ENCODE measurements at regions not wholly inside any gene's neighbourhood (a gene's known extent, or its start where the extent isn't known, plus 50 kb on each side); places are given as distances from the start of the nearest gene placed in this dataset.

DNA sequence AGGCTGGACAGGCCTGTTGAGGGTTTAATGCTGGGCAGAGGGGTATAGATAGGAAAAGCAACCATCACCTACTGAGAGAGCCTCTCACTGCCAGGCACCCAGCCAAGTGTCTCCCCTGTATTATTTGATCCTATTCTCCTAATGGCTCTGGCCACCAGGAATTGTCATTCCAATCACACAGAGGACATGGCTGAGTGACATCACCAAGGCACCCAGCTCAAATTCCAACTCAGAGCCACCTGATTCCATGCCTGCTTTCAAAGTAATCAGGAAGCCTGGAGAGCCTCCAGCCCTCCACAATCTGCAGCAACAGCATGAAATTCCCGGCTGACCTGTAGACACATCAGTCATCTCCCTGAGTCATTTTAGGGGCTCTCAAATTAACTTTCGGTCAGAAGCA lies 368.9 kb upstream of the C16orf82 start:
- DNase-seq (ENCODE audit: low spot score) (no peak), ATAC-seq (ENCODE audit: low FRiP score) (no peak)
- TF ChIP-seq CTCF (IDR thresholded peaks at IDR 0.05) = no peak

GRCh38 chr16:26700250-26700649 lies 366.5 kb upstream of the C16orf82 start:
- no peak for TF ChIP-seq CTCF (IDR thresholded peaks at IDR 0.05)
- no peak for ATAC-seq (ENCODE audit: low FRiP score)
- DNase-seq (ENCODE audit: low spot score) = no peak

- ATAC-seq (ENCODE audit: low FRiP score) = no peak
- TF ChIP-seq CTCF (IDR thresholded peaks at IDR 0.05) = no peak
- DNase-seq (ENCODE audit: low spot score) = no peak
Observed at GRCh38 chr16:26701243-26701886, 365.4 kb upstream of the C16orf82 start.

GRCh38 chr16:26705346-26705745 lies 361.4 kb upstream of the C16orf82 start:
- ATAC-seq (ENCODE audit: low FRiP score) = no peak
- no peak for DNase-seq (ENCODE audit: low spot score)
- TF ChIP-seq CTCF (IDR thresholded peaks at IDR 0.05) = no peak

DNA sequence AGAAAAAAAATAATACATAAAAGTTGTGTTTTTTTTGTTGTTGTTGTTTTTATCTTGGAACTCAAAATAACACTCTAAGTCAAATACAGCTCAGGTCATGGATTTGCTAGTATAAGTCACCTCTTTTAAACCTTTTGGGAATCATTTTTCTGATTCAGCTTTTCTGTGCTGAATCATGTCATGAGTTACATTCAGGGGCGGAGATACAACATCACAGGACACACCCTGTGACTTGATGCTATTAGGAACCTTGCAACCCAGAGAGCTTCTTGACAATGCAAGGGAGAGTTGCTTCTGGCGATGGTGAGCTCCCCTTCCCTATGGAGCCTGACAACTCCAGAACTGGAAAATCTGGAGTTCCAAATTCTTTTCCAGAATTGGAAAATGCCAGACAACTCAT lies 358.3 kb upstream of the C16orf82 start:
- DNase-seq (ENCODE audit: low spot score) (no peak), ATAC-seq (ENCODE audit: low FRiP score) (no peak)
- no peak for TF ChIP-seq CTCF (IDR thresholded peaks at IDR 0.05)

DNA sequence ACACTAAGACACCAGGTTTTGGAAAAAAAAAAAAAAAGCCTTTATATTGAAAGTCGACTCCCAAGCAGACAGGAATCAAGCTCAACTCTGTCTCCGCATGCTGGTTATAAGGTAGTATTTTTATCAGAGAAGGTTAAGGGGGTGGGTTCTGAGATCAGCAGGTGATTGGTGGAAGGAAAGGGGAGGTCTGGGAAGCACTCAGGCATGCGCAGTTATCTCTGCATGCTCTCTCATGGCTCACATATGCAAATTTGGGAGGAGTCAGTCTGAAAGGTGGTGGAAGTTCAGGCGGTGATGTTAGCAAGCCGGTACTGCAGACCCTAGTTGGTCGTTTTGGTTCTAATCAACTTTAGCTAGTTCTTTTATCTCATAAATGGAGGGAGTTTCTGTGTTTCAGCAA lies 357.6 kb upstream of the C16orf82 start:
- DNase-seq (ENCODE audit: low spot score) (no peak), ATAC-seq (ENCODE audit: low FRiP score) (no peak)
- TF ChIP-seq CTCF (IDR thresholded peaks at IDR 0.05) = no peak

GRCh38 chr16:26709754-26710153 lies 357.0 kb upstream of the C16orf82 start:
- DNase-seq (ENCODE audit: low spot score) (no peak), ATAC-seq (ENCODE audit: low FRiP score) (no peak)
- TF ChIP-seq CTCF (IDR thresholded peaks at IDR 0.05) = no peak

Measured in omental fat pad (tissue), 3 donors.